A549 (cell line): ENCODE measurements at regions not wholly inside any gene's neighbourhood (a gene's known extent, or its start where the extent isn't known, plus 50 kb on each side); places are given as distances from the start of the nearest gene placed in this dataset.
"Not testable (repeated sequence)": the region's sequence is repeated elsewhere in the genome, so short reads cannot be mapped to it uniquely, and the experiment has no call there.

ENCODE experiments used
- ATAC-seq, 2 experiments: fragments of 200-7000 bp in 1 of 2; fragments of >200 bp in 1 of 2; cut with Nextera tagmentation in 1 of 2; cut with Tn5 transposase in 1 of 2; 3 replicates each; pipeline versions ENCODE4 v1.8.0 to v1.9.1; 2018 to 2020; ENCODE audit warnings: mild to moderate bottlenecking in 1 of 2, moderate library complexity in 1 of 2
- CTCF ChIA-PET: fragments of 300-600 bp; sonication (Branson Sonifier 250); formaldehyde crosslinking; extraction: SDS; loops from one replicate; lab custom pipeline; 2021; ENCODE audit warnings: antibody characterized with exemption, inconsistent platforms; lab: Yijun Ruan, JAX
- POLR2A ChIA-PET: fragments of 350-600 bp; formaldehyde crosslinking; extraction: SDS; loops from one replicate; lab custom pipeline; 2021; ENCODE audit warnings: antibody characterized with exemption, inconsistent platforms; lab: Yijun Ruan, JAX
- DNase-seq, 2 experiments: peaks; one replicate each; pipeline versions ENCODE4 v3.0.0 to v3.0.0-alpha.2; 2011 to 2016; ENCODE audit warnings: low read depth in 1 of 2, low spot score in 1 of 2
- FAIRE-seq: peaks from 2 replicates; lab custom pipeline; 2011; peaks lifted over from hg19 to GRCh38; lab: Jason Lieb, UNC
- H3K27ac ChIP-seq, 2 experiments: fragments of >200 bp; sonication (Bioruptor Twin); formaldehyde crosslinking; 3 replicates each; pipeline ENCODE4 v1.5.1; 2016 to 2017
- H3K4me1 ChIP-seq: fragments of >200 bp; sonication (Bioruptor Twin); formaldehyde crosslinking; 3 replicates; pipeline ENCODE4 v1.6.1; 2016
- H3K4me2 ChIP-seq: fragments of >200 bp; sonication (Bioruptor Twin); formaldehyde crosslinking; 3 replicates; pipeline ENCODE4 v1.6.1; 2016
- H3K4me3 ChIP-seq: fragments of >200 bp; sonication (Bioruptor Twin); formaldehyde crosslinking; 3 replicates; pipeline ENCODE4 v1.5.1; 2016
- H3K9me3 ChIP-seq: fragments of >200 bp; sonication (Bioruptor Twin); formaldehyde crosslinking; 3 replicates; pipeline ENCODE4 v1.6.1; 2016
- BHLHE40 ChIP-seq: IDR thresholded peaks from 2 replicates; pipeline ENCODE4 v1.6.1; 2012; ENCODE audit warnings: low read depth, low read length, inconsistent platforms
- CHD2 ChIP-seq: fragments of 150-350 bp; IDR thresholded peaks from 2 replicates; pipeline ENCODE4 v1.6.1; 2014; ENCODE audit warnings: low read length; ENCODE audit not compliant: partially characterized antibody
- ELK1 ChIP-seq: fragments of 150-350 bp; IDR thresholded peaks from 2 replicates; pipeline ENCODE4 v1.6.1; 2014; ENCODE audit warnings: low read depth, mild to moderate bottlenecking, low read length
- GATA3 ChIP-seq: IDR thresholded peaks from 2 replicates; pipeline ENCODE4 v1.6.1; 2012; ENCODE audit warnings: borderline replicate concordance
- HOXB13 ChIP-seq: fragments of 250-450 bp; sonication (Bioruptor Pico); IDR thresholded peaks from 2 replicates; pipeline ENCODE4 v1.5.0; 2020; ENCODE audit warnings: low read depth, mild to moderate bottlenecking, moderate library complexity
- HOXB5 ChIP-seq: fragments of 250-450 bp; sonication (Bioruptor Pico); IDR thresholded peaks from 2 replicates; pipeline ENCODE4 v1.5.0; 2020; ENCODE audit warnings: mild to moderate bottlenecking, moderate library complexity
- JUN ChIP-seq, 2 experiments: fragments of >200 bp; sonication (Bioruptor Twin); formaldehyde crosslinking; IDR thresholded peaks; 2 replicates in 1 of 2; 3 replicates in 1 of 2; pipeline ENCODE4 v1.6.1; 2016 to 2017
- JUNB ChIP-seq: fragments of >200 bp; sonication (Bioruptor Twin); formaldehyde crosslinking; IDR thresholded peaks from 2 replicates; pipeline ENCODE4 v1.6.1; 2016
- KDM1A ChIP-seq: fragments of 200-600 bp; sonication (generic); IDR thresholded peaks from 2 replicates; pipeline ENCODE4 v1.6.1; 2016; ENCODE audit warnings: low read depth, mild to moderate bottlenecking
- MAZ ChIP-seq: fragments of 150-350 bp; IDR thresholded peaks from 2 replicates; pipeline ENCODE4 v1.6.1; 2014; ENCODE audit warnings: antibody characterized with exemption, low read depth, low read length, borderline replicate concordance
- NFE2L2 ChIP-seq: fragments of 150-350 bp; conservative IDR thresholded peaks from 2 replicates; pipeline ENCODE4 v1.6.1; 2014; ENCODE audit warnings: low read length
- NPAS2 ChIP-seq: fragments of 250-450 bp; sonication (Bioruptor Pico); IDR thresholded peaks from 2 replicates; pipeline ENCODE4 v1.8.0; 2022; ENCODE audit warnings: mild to moderate bottlenecking, moderate library complexity, borderline replicate concordance
- PBX3 ChIP-seq: IDR thresholded peaks from 2 replicates; pipeline ENCODE4 v1.6.1; 2012
- RAD21 ChIP-seq, 2 experiments: fragments of >200 bp in 1 of 2; sonication (Bioruptor Twin) in 1 of 2; formaldehyde crosslinking in 1 of 2; IDR thresholded peaks in 1 of 2; conservative IDR thresholded peaks in 1 of 2; 2 replicates in 1 of 2; 3 replicates in 1 of 2; pipeline ENCODE4 v1.6.1; 2012 to 2018; ENCODE audit warnings: inconsistent platforms in 1 of 2
- TFCP2L1 ChIP-seq: fragments of 250-450 bp; sonication (Bioruptor Pico); IDR thresholded peaks from 2 replicates; pipeline ENCODE4 v1.5.0; 2021; ENCODE audit warnings: mild to moderate bottlenecking
- USF2 ChIP-seq: fragments of 450-650 bp; IDR thresholded peaks from 2 replicates; pipeline ENCODE4 v1.6.1; 2014; ENCODE audit warnings: antibody characterized with exemption
- ZSCAN20 ChIP-seq: fragments of 250-450 bp; sonication (Bioruptor Pico); IDR thresholded peaks from 2 replicates; pipeline ENCODE4 v1.8.0; 2022; ENCODE audit warnings: mild to moderate bottlenecking, moderate library complexity
- WGBS: methylation state at CpG from one replicate; pipeline ENCODE4 v1.1.6; 2017; ENCODE audit errors: missing lambda C conversion rate; 5-methylcytosine and 5-hydroxymethylcytosine counted together
- TF ChIP-seq, protein P1 (sequence below): fragments of 200-600 bp; sonication (generic); IDR thresholded peaks from 2 replicates; pipeline ENCODE4 v1.6.1; 2016; ENCODE audit warnings: antibody characterized with exemption, mild to moderate bottlenecking, moderate library complexity

DNA sequence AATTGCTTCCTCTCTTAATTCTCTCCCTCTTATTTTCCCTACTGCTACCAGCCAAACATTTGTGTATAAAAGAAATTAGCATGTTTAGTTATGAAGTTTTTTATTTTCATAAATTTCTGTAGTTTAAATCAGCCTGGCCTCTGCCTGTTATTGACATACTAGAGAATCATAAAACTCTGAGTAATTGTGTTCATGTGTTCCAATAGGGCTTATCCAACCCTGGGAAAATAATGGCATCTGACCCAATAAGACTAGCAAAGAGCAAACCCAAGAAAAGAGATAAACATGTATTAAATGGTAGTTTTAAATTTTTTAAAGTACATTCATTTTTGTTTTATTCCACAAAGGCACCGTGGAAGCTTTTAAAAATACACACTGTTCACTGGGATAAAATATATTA is 404.3 kb downstream of the HLX start:
- POLR2A ChIA-PET = no interaction called here
- Histone ChIP-seq H3K4me3 (no peak overlapping the region), H3K9me3 (no peaks in the 10 kb centered on the region), H3K27ac (no peak overlapping the region)
- WGBS = 2% methylated on average over 1 of the region's 1 CpG
- no peak for FAIRE-seq
- TF ChIP-seq BHLHE40 = no peak
- TF ChIP-seq, all 56 proteins: peak for 0
- DNase-seq = no peak
- H3K4me2 ChIP-seq = no peak overlapping the region
- H3K4me1 ChIP-seq = peaks cover under 1% of the 10 kb centered on the region; the same call in 1 of the 3 replicates
- no peak for ATAC-seq
- CTCF ChIA-PET = interaction anchor here (1.7 kb wide), 1 partner anchor 8 kb away, joined by 4 read pairs; no protein-coding TSS in a partner anchor

GRCh38 chr1:221284028-221284427 is 404.8 kb downstream of the HLX start:
- H3K4me2 ChIP-seq = no peak overlapping the region
- no peak for ATAC-seq

DNA sequence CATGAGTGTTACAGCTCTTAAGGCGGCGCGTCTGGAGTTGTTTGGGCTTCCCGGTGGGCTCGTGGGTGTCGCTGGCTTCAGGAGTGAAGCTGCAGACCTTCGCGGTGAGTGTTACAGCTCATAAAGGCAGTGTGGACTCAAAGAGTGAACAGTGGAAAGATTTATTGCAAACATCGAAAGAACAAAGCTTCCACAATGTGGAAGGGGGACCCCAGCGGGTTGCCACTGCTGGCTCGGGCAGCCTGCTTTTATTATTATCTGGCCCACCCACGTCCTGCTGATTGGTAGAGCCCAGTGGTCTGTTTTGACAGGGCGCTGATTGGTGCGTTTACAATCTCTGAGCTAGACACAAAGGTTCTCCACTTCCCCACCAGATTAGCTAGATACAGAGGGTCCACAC is 405.7 kb downstream of the HLX start:
- FAIRE-seq, H3K4me2 ChIP-seq, H3K9me3 ChIP-seq, DNase-seq, POLR2A ChIA-PET, H3K27ac ChIP-seq, H3K4me3 ChIP-seq, ATAC-seq: not testable (repeated sequence)
- WGBS = 84% methylated on average over 14 of the region's 14 CpGs
- CTCF ChIA-PET = interaction anchor here (0.6 to 1.7 kb wide), 2 partner anchors 10 to 410 kb away, joined by 3 to 4 read pairs; no protein-coding TSS in a partner anchor
- peaks cover 11% of the 10 kb centered on the region for H3K4me1 ChIP-seq

More at GRCh38 chr1:221284028-221284427, 404.8 kb downstream of the HLX start:
- DNase-seq = no peak
- CTCF ChIA-PET = interaction anchor here (1.7 kb wide), 1 partner anchor 9 kb away, joined by 4 read pairs; no protein-coding TSS in a partner anchor
- Histone ChIP-seq H3K4me1 (peaks cover 6% of the 10 kb centered on the region), H3K9me3 (no peaks in the 10 kb centered on the region), H3K27ac (no peak overlapping the region), H3K4me3 (no peak overlapping the region)
- 3% methylated on average over 1 of the region's 1 CpG for WGBS
- no peak for TF ChIP-seq JUN (IDR thresholded peaks at IDR 0.05)
- no peak for TF ChIP-seq HOXB13
- TF ChIP-seq ELK1 = no peak
- no peak for TF ChIP-seq NFE2L2
- no peak for TF ChIP-seq USF2
- no peak for TF ChIP-seq CHD2
- TF ChIP-seq, protein P1, sequence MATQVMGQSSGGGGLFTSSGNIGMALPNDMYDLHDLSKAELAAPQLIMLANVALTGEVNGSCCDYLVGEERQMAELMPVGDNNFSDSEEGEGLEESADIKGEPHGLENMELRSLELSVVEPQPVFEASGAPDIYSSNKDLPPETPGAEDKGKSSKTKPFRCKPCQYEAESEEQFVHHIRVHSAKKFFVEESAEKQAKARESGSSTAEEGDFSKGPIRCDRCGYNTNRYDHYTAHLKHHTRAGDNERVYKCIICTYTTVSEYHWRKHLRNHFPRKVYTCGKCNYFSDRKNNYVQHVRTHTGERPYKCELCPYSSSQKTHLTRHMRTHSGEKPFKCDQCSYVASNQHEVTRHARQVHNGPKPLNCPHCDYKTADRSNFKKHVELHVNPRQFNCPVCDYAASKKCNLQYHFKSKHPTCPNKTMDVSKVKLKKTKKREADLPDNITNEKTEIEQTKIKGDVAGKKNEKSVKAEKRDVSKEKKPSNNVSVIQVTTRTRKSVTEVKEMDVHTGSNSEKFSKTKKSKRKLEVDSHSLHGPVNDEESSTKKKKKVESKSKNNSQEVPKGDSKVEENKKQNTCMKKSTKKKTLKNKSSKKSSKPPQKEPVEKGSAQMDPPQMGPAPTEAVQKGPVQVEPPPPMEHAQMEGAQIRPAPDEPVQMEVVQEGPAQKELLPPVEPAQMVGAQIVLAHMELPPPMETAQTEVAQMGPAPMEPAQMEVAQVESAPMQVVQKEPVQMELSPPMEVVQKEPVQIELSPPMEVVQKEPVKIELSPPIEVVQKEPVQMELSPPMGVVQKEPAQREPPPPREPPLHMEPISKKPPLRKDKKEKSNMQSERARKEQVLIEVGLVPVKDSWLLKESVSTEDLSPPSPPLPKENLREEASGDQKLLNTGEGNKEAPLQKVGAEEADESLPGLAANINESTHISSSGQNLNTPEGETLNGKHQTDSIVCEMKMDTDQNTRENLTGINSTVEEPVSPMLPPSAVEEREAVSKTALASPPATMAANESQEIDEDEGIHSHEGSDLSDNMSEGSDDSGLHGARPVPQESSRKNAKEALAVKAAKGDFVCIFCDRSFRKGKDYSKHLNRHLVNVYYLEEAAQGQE = no peak
- no peak for TF ChIP-seq PBX3
- no peak for TF ChIP-seq TFCP2L1 (CRISPR knock-in tag)
- TF ChIP-seq GATA3 = no peak
- TF ChIP-seq JUNB = no peak
- TF ChIP-seq NPAS2 = no peak
- TF ChIP-seq MAZ = no peak
- TF ChIP-seq ZSCAN20 (CRISPR knock-in tag) = no peak
- TF ChIP-seq HOXB5 (CRISPR knock-in tag) = no peak
- TF ChIP-seq KDM1A = no peak
- TF ChIP-seq RAD21 (conservative IDR thresholded peaks at IDR 0.05 in 1 of 2, IDR thresholded peaks at IDR 0.05 in 1 of 2) = no peak
- POLR2A ChIA-PET = no interaction called here
- peak; percentile 13 for FAIRE-seq

DNA sequence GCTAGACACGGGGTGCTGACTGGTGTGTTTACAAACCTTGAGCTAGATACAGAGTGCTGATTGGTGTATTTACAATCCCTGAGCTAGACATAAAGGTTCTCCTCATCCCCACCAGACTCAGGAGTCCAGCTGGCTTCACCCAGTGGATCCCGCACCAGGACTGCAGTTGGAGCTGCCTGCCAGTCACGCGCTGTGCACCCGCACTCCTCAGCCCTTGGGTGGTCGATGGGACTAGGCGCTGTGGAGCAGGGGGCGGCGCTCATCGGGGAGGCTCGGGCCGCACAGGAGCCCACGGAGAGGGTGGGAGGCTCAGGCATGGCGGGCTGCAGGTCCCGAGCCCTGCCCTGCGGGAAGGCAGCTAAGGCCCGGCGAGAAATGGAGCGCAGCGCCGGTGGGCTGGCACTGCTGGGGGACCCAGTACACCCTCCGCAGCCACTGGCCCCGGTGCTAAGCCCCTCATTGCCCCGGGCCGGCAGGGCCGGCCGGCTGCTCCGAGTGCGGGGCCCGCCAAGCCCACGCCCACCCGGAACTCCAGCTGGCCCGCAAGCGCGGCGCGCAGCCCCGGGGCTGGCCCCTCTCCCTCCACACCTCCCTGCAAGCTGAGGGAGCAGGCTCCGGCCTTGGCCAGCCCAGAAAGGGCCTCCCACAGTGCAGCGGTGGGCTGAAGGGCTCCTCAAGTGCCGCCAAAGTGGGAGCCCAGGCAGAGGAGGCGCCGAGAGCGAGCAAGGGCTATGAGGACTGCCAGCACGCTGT is 406.4 kb downstream of the HLX start:
- H3K9me3 ChIP-seq, ATAC-seq, FAIRE-seq, H3K27ac ChIP-seq, POLR2A ChIA-PET, DNase-seq, H3K4me3 ChIP-seq, H3K4me2 ChIP-seq: not testable (repeated sequence)
- H3K4me1 ChIP-seq = peaks cover 11% of the 10 kb centered on the region
- 85% methylated on average over 17 of the region's 45 CpGs for WGBS
- CTCF ChIA-PET = interaction anchor here (1.2 to 1.7 kb wide), 2 partner anchors 10 to 13 kb away, joined by 3 to 4 read pairs; no protein-coding TSS in a partner anchor
